ENCODE measurements at regions not wholly inside any gene's neighbourhood (a gene's known extent, or its start where the extent isn't known, plus 50 kb on each side); places are given as distances from the start of the nearest gene placed in this dataset.
"Not testable (repeated sequence)": the region's sequence is repeated elsewhere in the genome, so short reads cannot be mapped to it uniquely, and the experiment has no call there.

DNA sequence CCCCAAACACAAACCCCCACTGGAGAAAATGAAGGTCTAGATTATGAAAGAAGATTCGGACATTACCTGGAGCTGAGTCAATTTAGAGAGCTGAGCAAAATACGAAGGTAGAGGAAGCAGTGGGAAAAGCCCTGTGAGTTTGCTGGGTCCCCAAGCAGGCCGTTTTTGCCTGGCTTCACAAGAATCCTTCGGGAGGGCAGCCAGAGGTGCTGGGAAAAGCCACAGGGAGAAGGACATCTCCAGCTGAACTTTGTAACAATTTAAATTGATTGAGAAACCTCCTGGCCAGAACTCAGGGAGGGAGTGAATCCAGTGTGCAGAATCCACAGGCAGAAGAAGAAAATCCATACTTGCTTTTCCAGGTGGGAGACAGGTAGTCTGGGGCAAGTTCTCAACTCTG, 319.1 kb upstream of the CT83 start:
- no peaks in the 10 kb centered on the region for H3K9me3 ChIP-seq (ENCODE audit: control insufficient read depth, insufficient read depth, low read length)
- H3K4me3 ChIP-seq (ENCODE audit: low read length) = no peak overlapping the region
- DNase-seq (ENCODE audit: low read depth, low spot score) = no peak
- no CpG with 5 or more reads among the region's 4 CpGs for WGBS (ENCODE audit: insufficient coverage, insufficient read length)
- H3K36me3 ChIP-seq (ENCODE audit: control insufficient read depth, insufficient read depth, low read length) = no peaks in the 10 kb centered on the region
- H3K4me1 ChIP-seq (ENCODE audit: control insufficient read depth, insufficient read depth, low read length) = no peaks in the 10 kb centered on the region
- no peaks in the 10 kb centered on the region for H3K27me3 ChIP-seq (ENCODE audit: control insufficient read depth, insufficient read depth, low read length)
- H3K27ac ChIP-seq (ENCODE audit: low read length) = no peak overlapping the region

DNA sequence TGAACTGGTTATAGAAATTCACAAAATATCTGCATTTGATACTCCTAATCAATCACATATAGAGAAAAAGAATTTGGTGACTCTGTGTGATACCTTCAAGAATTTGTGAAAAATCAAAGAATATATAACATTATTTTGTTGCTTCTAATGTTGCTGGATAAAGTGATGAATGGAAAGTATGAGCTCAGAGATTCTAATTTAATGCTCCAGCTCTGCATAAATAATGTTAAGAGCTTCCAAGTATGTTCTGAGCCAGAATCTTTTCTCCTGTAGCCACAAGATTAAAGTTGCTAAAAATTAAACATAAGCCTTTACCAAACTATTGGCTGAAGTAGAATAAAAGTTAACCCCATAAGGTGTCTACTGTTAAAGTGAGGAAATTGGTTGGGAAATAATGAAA, 294.7 kb upstream of the CT83 start:
- Histone ChIP-seq H3K4me3 (ENCODE audit: low read length) (no peak overlapping the region), H3K27ac (ENCODE audit: low read length) (no peak overlapping the region), H3K4me1 (ENCODE audit: control insufficient read depth, insufficient read depth, low read length) (no peaks in the 10 kb centered on the region), H3K36me3 (ENCODE audit: control insufficient read depth, insufficient read depth, low read length) (no peaks in the 10 kb centered on the region), H3K9me3 (ENCODE audit: control insufficient read depth, insufficient read depth, low read length) (no peaks in the 10 kb centered on the region), H3K27me3 (ENCODE audit: control insufficient read depth, insufficient read depth, low read length) (no peaks in the 10 kb centered on the region)
- no peak for DNase-seq (ENCODE audit: low read depth, low spot score)

GRCh38 chrX:116756958-116757357, 294.2 kb upstream of the CT83 start:
- no peaks in the 10 kb centered on the region for H3K36me3 ChIP-seq (ENCODE audit: control insufficient read depth, insufficient read depth, low read length)
- H3K27me3 ChIP-seq (ENCODE audit: control insufficient read depth, insufficient read depth, low read length) = no peaks in the 10 kb centered on the region
- no peaks in the 10 kb centered on the region for H3K4me1 ChIP-seq (ENCODE audit: control insufficient read depth, insufficient read depth, low read length)
- H3K4me3 ChIP-seq (ENCODE audit: low read length) = no peak overlapping the region
- no peaks in the 10 kb centered on the region for H3K9me3 ChIP-seq (ENCODE audit: control insufficient read depth, insufficient read depth, low read length)
- no peak overlapping the region for H3K27ac ChIP-seq (ENCODE audit: low read length)
- no CpG with 5 or more reads among the region's 1 CpG for WGBS (ENCODE audit: insufficient coverage, insufficient read length)
- no peak for DNase-seq (ENCODE audit: low read depth, low spot score)

DNA sequence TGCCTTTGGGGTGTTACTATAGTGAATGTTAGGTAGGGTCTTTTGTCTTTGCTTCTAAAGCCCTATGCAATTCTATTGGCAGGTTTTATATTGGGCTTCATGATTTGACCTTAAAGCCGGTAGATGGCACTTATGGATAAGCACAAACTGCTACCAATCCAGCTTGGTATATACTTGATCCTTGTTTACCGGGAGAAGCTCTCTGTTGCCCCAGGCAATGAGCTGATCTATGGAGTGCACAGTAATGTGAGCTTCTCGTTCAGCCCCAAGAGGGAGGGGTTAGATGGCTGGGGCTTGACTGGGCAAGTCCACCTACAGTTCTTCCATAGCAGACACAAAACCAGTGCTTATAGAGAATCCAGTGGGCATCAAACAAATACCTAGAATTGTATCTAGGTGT, 287.2 kb upstream of the CT83 start:
- H3K27ac ChIP-seq (ENCODE audit: low read length) = no peak overlapping the region
- no peaks in the 10 kb centered on the region for H3K9me3 ChIP-seq (ENCODE audit: control insufficient read depth, insufficient read depth, low read length)
- DNase-seq (ENCODE audit: low read depth, low spot score) = no peak
- no peaks in the 10 kb centered on the region for H3K36me3 ChIP-seq (ENCODE audit: control insufficient read depth, insufficient read depth, low read length)
- H3K27me3 ChIP-seq (ENCODE audit: control insufficient read depth, insufficient read depth, low read length) = no peaks in the 10 kb centered on the region
- WGBS (ENCODE audit: insufficient coverage, insufficient read length) = no CpG with 5 or more reads among the region's 3 CpGs
- H3K4me3 ChIP-seq (ENCODE audit: low read length) = no peak overlapping the region
- H3K4me1 ChIP-seq (ENCODE audit: control insufficient read depth, insufficient read depth, low read length) = no peaks in the 10 kb centered on the region

DNA sequence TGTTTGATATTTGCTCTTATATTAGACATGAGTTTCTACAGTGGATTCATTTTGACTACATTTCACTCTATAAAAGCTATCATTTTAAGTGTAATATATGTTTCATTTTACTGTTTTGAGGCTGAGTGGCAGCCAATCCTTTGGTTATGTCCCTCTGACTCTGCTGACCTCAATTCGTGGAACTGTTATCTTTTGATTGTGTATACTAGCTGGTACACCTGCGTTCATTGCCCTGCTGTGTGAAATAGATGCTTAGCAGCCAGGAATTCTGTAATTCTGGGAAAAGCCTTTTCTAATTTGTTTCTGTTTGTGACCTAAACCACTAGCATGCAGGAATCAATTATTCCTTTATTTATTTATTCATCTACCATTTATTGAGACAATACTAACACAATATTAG, 269.4 kb upstream of the CT83 start:
- Histone ChIP-seq H3K4me3 (ENCODE audit: low read length) (no peak overlapping the region), H3K27ac (ENCODE audit: low read length) (no peak overlapping the region), H3K4me1 (ENCODE audit: control insufficient read depth, insufficient read depth, low read length) (no peaks in the 10 kb centered on the region), H3K36me3 (ENCODE audit: control insufficient read depth, insufficient read depth, low read length) (no peaks in the 10 kb centered on the region), H3K9me3 (ENCODE audit: control insufficient read depth, insufficient read depth, low read length) (no peaks in the 10 kb centered on the region), H3K27me3 (ENCODE audit: control insufficient read depth, insufficient read depth, low read length) (no peaks in the 10 kb centered on the region)
- no peak for DNase-seq (ENCODE audit: low read depth, low spot score)
- WGBS (ENCODE audit: insufficient coverage, insufficient read length) = no CpG with 5 or more reads among the region's 2 CpGs

- H3K27me3 ChIP-seq (ENCODE audit: control insufficient read depth, insufficient read depth, low read length) = no peaks in the 10 kb centered on the region
- no peak for DNase-seq (ENCODE audit: low read depth, low spot score)
- no peak overlapping the region for H3K27ac ChIP-seq (ENCODE audit: low read length)
- no peaks in the 10 kb centered on the region for H3K4me1 ChIP-seq (ENCODE audit: control insufficient read depth, insufficient read depth, low read length)
- no peaks in the 10 kb centered on the region for H3K9me3 ChIP-seq (ENCODE audit: control insufficient read depth, insufficient read depth, low read length)
- no CpG with 5 or more reads among the region's 4 CpGs for WGBS (ENCODE audit: insufficient coverage, insufficient read length)
- H3K36me3 ChIP-seq (ENCODE audit: control insufficient read depth, insufficient read depth, low read length) = no peaks in the 10 kb centered on the region
- H3K4me3 ChIP-seq (ENCODE audit: low read length) = no peak overlapping the region
Measured at GRCh38 chrX:116726806-116727205, 264.0 kb upstream of the CT83 start.

GRCh38 chrX:116694046-116694445, 231.3 kb upstream of the CT83 start:
- Histone ChIP-seq H3K4me1 (ENCODE audit: control insufficient read depth, insufficient read depth, low read length) (no peaks in the 10 kb centered on the region), H3K36me3 (ENCODE audit: control insufficient read depth, insufficient read depth, low read length) (no peaks in the 10 kb centered on the region), H3K9me3 (ENCODE audit: control insufficient read depth, insufficient read depth, low read length) (no peaks in the 10 kb centered on the region), H3K27ac (ENCODE audit: low read length) (no peak overlapping the region), H3K4me3 (ENCODE audit: low read length) (no peak overlapping the region), H3K27me3 (ENCODE audit: control insufficient read depth, insufficient read depth, low read length) (no peaks in the 10 kb centered on the region)
- DNase-seq (ENCODE audit: low read depth, low spot score) = no peak
- no CpG with 5 or more reads among the region's 19 CpGs for WGBS (ENCODE audit: insufficient coverage, insufficient read length)

DNA sequence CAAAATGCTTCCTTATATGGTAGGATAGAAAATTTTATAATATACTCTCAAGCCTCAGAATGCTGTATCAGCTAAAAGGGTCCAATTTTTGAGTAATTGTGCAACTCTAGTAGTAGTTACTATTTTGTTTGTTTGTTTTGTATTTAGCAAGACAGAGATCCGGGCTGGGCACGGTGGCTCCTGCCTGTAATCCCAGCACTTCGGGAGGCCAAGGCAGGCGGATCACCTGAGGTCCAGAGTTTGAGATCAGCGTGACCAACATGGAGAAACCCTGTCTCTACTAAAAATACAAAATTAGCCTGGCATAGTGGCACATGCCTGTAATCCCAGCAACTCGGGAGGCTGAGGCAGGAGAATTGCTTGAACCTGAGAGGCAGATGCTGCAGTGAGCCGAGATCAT, 216.8 kb upstream of the CT83 start:
- WGBS (ENCODE audit: insufficient coverage, insufficient read length) = no CpG with 5 or more reads among the region's 7 CpGs
- H3K27ac ChIP-seq (ENCODE audit: low read length); H3K9me3 ChIP-seq (ENCODE audit: control insufficient read depth, insufficient read depth, low read length); H3K4me3 ChIP-seq (ENCODE audit: low read length); DNase-seq (ENCODE audit: low read depth, low spot score); H3K4me1 ChIP-seq (ENCODE audit: control insufficient read depth, insufficient read depth, low read length); H3K27me3 ChIP-seq (ENCODE audit: control insufficient read depth, insufficient read depth, low read length); H3K36me3 ChIP-seq (ENCODE audit: control insufficient read depth, insufficient read depth, low read length): not testable (repeated sequence)

DNA sequence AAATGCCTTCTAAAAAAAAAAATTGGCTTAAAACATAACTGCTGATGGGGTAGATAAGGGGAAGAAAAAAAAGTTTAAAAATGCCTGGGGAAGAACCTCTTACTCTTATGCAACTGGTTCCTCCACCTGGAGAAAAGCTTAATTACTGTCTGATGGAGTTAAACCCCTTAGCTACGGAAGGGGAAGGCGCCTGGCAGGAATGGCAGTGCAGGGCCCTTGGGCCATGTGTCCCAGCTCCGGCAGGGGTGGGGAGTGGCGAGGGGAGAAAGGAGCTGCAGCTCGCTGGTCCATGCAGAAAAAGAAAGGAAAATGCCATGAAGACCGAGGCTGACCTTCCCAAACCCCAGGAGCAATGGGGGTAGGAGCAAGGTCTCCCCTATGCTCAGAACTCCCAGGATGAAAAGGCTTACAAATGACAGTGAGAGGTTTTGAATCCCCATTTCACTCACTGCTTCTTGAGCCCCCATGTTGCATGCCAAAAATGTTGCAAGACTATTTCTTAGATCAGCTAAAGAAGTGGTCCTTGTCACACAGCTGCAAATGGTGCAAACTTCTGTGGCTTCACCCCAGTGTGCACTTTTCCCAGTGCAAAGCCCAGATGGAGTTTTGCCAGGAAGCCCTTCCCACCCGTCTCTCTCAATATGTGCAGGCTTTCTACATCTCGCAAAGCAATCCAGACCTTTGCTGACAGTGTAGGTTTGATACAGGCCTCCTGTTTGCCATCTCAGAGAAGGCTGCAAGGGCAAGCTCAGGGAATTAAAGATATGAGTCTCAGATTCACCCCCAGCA, 204.8 kb upstream of the CT83 start:
- Histone ChIP-seq H3K27ac (ENCODE audit: low read length) (no peak overlapping the region), H3K9me3 (ENCODE audit: control insufficient read depth, insufficient read depth, low read length) (no peaks in the 10 kb centered on the region), H3K4me3 (ENCODE audit: low read length) (no peak overlapping the region), H3K27me3 (ENCODE audit: control insufficient read depth, insufficient read depth, low read length) (no peaks in the 10 kb centered on the region), H3K4me1 (ENCODE audit: control insufficient read depth, insufficient read depth, low read length) (no peaks in the 10 kb centered on the region), H3K36me3 (ENCODE audit: control insufficient read depth, insufficient read depth, low read length) (no peaks in the 10 kb centered on the region)
- DNase-seq (ENCODE audit: low read depth, low spot score) = no peak
- no CpG with 5 or more reads among the region's 8 CpGs for WGBS (ENCODE audit: insufficient coverage, insufficient read length)

DNA sequence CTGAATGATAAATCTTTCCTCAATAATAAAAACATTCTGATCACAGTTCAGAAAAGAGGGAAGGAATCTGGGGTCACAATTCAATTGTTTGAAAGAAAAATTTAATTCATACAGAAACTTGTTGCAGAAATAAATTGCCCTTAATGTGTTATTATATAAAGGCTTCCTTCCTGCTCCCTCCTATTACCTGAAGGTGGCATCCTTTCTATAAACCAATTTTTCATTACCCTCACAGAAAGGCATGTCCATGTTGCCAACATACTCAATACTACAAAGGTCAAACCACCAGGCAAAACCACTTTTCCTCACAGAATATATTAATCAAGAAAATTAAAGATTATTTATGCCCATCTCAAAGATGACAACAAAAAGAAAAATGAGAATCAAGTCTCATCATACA, 194.3 kb upstream of the CT83 start:
- H3K4me1 ChIP-seq (ENCODE audit: control insufficient read depth, insufficient read depth, low read length) = no peaks in the 10 kb centered on the region
- H3K9me3 ChIP-seq (ENCODE audit: control insufficient read depth, insufficient read depth, low read length) = no peaks in the 10 kb centered on the region
- no peaks in the 10 kb centered on the region for H3K36me3 ChIP-seq (ENCODE audit: control insufficient read depth, insufficient read depth, low read length)
- H3K27me3 ChIP-seq (ENCODE audit: control insufficient read depth, insufficient read depth, low read length) = no peaks in the 10 kb centered on the region
- H3K4me3 ChIP-seq (ENCODE audit: low read length) = no peak overlapping the region
- no peak overlapping the region for H3K27ac ChIP-seq (ENCODE audit: low read length)
- DNase-seq (ENCODE audit: low read depth, low spot score) = no peak

DNA sequence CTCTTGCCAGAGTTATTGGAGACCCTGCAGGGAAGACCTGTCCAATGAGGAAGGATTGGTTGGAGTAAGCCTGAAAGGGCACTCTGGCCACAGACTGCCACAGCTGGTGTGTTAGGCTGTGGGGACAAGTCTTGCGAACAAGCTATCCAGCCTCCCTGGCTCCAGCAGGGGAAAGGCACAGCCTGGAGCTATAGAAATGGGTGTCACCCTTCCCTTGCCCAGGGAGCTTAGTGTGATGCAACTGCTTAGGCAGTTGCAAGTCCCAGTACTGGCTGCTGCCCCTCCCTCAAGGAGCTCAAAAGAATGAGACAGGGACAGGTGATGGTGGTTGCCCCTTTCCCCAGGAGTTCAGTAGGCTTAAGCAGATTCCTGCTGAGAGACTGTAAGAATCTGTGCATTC, 165.7 kb upstream of the CT83 start:
- no peaks in the 10 kb centered on the region for H3K36me3 ChIP-seq (ENCODE audit: control insufficient read depth, insufficient read depth, low read length)
- no peaks in the 10 kb centered on the region for H3K27me3 ChIP-seq (ENCODE audit: control insufficient read depth, insufficient read depth, low read length)
- DNase-seq (ENCODE audit: low read depth, low spot score) = no peak
- H3K4me1 ChIP-seq (ENCODE audit: control insufficient read depth, insufficient read depth, low read length) = no peaks in the 10 kb centered on the region
- WGBS (ENCODE audit: insufficient coverage, insufficient read length) = no CpG with 5 or more reads among the region's 1 CpG
- H3K27ac ChIP-seq (ENCODE audit: low read length) = no peak overlapping the region
- no peak overlapping the region for H3K4me3 ChIP-seq (ENCODE audit: low read length)
- H3K9me3 ChIP-seq (ENCODE audit: control insufficient read depth, insufficient read depth, low read length) = no peaks in the 10 kb centered on the region

Data from iPS DF 6.9 (cell line).